ENCODE measurements at regions not wholly inside any gene's neighbourhood (a gene's known extent, or its start where the extent isn't known, plus 50 kb on each side); places are given as distances from the start of the nearest gene placed in this dataset.
"Not testable (repeated sequence)": the region's sequence is repeated elsewhere in the genome, so short reads cannot be mapped to it uniquely, and the experiment has no call there.

- DNase-seq (ENCODE audit: low spot score) = not testable (repeated sequence)
Measured at GRCh38 chr16:31581065-31581464, 53.4 kb downstream of the AHSP start.

- not testable (repeated sequence) for DNase-seq (ENCODE audit: low spot score)
Measured at GRCh38 chr16:31601737-31602384, 74.2 kb downstream of the AHSP start.

GRCh38 chr16:31618130-31618529 is 90.4 kb downstream of the AHSP start:
- DNase-seq (ENCODE audit: low spot score) = no peak

GRCh38 chr16:31636433-31636832 is 108.7 kb downstream of the AHSP start:
- no peak for DNase-seq (ENCODE audit: low spot score)

DNA sequence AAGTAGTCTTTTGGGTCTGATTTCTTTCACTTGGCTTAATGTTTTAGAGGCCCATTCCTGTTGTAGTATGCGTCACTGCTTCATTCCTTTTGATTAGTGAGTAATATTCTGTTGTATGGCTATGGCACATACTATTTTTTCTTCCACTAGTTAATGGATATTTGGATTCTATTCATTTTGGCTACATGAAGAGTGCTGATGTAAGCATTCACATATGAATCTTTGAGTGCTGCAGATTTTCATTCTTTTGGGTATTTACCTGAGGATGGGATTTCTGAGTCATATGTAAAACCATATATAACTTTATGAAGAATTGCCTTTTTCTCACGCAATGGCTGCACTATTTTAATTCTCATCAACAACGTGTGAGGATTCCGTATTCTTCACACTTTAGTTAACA is 113.6 kb downstream of the AHSP start:
- DNase-seq (ENCODE audit: low spot score) = no peak

GRCh38 chr16:31655674-31656073 is 128.0 kb downstream of the AHSP start:
- not testable (repeated sequence) for DNase-seq (ENCODE audit: low spot score)

- DNase-seq (ENCODE audit: low spot score) = no peak
Measured at GRCh38 chr16:31664683-31665482, 137.2 kb downstream of the AHSP start.

GRCh38 chr16:31674686-31675085 is 147.0 kb downstream of the AHSP start:
- no peak for DNase-seq (ENCODE audit: low spot score)

- DNase-seq (ENCODE audit: low spot score) = no peak
Measured at GRCh38 chr16:31676731-31677130, 149.0 kb downstream of the AHSP start.

- DNase-seq (ENCODE audit: low spot score) = no peak
Measured at GRCh38 chr16:31678649-31679325, 151.1 kb downstream of the AHSP start.

DNA sequence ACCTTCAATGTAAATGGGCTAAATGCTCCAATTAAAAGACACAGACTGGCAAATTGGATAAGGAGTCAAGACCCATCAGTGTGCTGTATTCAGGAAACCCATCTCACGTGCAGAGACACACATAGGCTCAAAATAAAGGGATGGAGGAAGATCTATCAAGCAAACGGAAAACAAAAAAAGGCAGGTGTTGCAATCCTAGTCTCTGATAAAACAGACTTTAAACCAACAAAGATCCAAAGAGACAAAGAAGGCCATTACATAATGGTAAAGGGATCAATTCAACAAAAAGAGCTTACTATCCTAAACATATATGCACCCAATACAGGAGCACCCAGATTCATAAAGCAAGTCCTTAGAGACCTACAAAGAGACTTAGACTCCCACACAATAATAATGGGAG is 161.6 kb downstream of the AHSP start:
- not testable (repeated sequence) for DNase-seq (ENCODE audit: low spot score)

- not testable (repeated sequence) for DNase-seq (ENCODE audit: low spot score)
Measured at GRCh38 chr16:31692338-31692737, 164.6 kb downstream of the AHSP start.

- no peak for DNase-seq (ENCODE audit: low spot score)
Measured at GRCh38 chr16:31693733-31694132, 166.0 kb downstream of the AHSP start.

DNA sequence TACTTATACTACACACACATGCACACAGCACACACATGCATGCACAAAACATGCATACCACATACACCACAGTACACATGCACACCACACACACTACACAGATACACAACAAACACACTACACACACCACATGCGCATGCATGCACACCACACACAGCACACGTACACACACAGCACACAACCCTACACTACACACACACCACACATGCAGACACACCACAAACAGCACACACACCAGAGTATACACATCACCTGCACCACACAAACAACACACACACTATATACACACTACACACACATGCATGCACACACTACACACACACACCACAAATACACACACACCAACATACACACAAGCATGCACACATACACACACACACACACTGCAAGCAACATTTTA is 166.8 kb downstream of the AHSP start:
- DNase-seq (ENCODE audit: low spot score) = no peak

DNA sequence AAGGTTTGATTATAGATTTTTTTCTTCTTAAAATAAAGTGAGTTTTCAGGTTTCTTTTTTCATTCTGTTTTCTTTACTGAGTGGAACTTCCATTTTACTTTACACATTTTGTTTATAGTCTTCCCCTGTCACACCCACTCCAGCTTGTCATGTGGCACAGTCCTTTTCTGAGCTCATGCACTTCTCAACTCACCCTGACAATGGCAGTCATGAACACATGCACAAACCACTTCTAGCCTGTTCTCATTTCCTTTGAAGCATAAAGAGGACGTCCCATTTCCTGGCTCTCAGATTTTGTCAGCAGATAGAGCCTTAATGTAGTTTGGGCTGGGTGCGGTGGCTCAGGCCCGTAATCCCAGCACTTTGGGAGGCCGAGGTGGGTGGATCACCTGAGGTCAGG is 168.0 kb downstream of the AHSP start:
- DNase-seq (ENCODE audit: low spot score) = no peak

GRCh38 chr16:31696968-31697743 is 169.5 kb downstream of the AHSP start:
- DNase-seq (ENCODE audit: low spot score) = no peak

GRCh38 chr16:31697744-31698125 is 170.0 kb downstream of the AHSP start:
- no peak for DNase-seq (ENCODE audit: low spot score)

GRCh38 chr16:31698901-31699300 is 171.2 kb downstream of the AHSP start:
- DNase-seq (ENCODE audit: low spot score) = no peak

- no peak for DNase-seq (ENCODE audit: low spot score)
Measured at GRCh38 chr16:31699601-31700000, 171.9 kb downstream of the AHSP start.

DNA sequence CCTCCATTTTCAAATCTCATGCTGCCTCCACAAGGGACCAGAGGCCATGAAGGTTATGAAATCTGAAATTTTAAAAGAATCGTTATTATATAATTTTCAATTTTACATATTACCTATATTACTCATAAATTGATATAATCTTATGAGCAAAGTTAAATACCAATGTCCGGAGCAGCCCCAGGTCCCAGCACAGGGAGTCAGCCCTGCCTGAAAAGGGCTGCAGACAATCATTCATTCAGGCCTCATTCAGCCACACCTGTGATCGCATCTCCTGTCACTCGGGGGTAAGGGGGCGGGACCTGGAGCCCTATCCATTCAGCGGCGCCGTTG is 172.5 kb downstream of the AHSP start:
- DNase-seq (ENCODE audit: low spot score) = no peak

DNA sequence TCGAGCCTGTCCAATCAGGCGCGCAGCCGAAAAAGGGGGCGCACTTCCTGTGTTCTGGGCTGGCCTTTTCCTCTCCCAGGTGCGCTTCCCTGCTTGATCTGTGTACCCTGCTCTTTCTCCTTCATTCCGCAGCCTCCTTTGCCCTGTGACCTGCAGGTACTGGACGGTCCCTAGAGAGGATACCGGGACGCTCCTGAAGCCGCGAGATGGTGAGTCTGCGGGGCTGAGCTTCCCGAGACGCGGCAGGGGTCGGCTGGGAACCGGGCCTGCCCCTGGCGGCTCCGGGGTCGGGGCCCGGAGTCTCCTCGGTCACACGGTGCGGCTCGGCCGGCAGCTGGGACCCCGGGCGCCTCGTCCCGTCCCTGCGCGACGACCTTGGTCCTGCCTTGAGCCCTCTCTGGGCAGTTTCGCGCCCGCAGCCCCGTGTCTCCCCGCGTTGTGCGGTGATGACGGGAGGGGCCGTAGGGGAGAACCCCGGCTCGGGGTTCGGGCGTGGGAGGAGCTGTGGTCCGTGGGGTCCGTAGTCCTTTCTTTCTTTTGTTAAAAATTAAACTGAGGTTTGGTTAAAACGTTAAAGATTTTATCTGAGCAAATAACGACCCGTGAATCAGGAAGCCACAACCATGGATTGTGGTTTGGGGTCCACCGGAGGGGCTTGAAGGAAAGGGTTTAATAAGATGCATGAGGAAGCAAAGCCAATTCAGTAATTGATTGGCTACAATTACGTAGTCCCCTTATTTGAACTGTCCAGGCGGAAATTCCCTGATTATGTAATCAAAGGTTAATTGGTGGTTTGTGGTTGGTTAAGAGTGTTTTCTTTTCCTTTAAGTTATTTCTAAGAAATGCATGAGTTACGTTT is 172.8 kb upstream of the ZNF267 start:
- no peak for DNase-seq (ENCODE audit: low spot score)
